ENCODE measurements at regions not wholly inside any gene's neighbourhood (a gene's known extent, or its start where the extent isn't known, plus 50 kb on each side); places are given as distances from the start of the nearest gene placed in this dataset.
"Not testable (repeated sequence)": the region's sequence is repeated elsewhere in the genome, so short reads cannot be mapped to it uniquely, and the experiment has no call there.

- no peaks in the 10 kb centered on the region for H3K9me3 Mint-ChIP-seq (ENCODE audit: low read depth)
- no peak for ATAC-seq
- CTCF ChIA-PET = no interaction called here
Observed at GRCh38 chr6:80594461-80594860, 488.0 kb downstream of the BCKDHB start.

DNA sequence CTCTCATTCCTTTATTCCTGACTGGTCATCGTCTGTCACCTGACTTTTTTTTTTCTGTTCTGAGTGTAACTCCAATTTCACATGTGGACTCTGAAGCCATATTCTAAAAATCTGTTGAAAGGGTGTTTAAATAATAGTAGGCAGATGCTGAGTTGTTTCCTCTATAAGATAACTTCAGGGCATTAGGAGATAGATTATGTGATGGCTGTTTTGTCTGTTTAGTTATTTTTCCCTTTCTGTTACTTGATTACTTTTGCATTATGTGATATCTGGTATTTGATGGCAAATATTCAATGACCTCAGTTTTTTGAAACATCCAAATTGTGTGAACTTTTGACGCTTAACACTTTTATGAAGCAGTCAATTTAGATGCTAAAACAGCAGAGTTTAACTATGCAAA, 486.0 kb downstream of the BCKDHB start:
- DNase-seq (no peak), ATAC-seq (no peak)
- CTCF ChIA-PET = no interaction called here
- Mint-ChIP-seq H3K27ac (no peak overlapping the region), H3K9me3 (ENCODE audit: low read depth) (no peaks in the 10 kb centered on the region), H3K4me1 (no peaks in the 10 kb centered on the region), H3K27me3 (no peaks in the 10 kb centered on the region), H3K4me3 (no peak overlapping the region), H3K36me3 (no peaks in the 10 kb centered on the region)

More at GRCh38 chr6:80594461-80594860, 488.0 kb downstream of the BCKDHB start:
- H3K4me3 Mint-ChIP-seq = no peak overlapping the region
- H3K27me3 Mint-ChIP-seq = no peaks in the 10 kb centered on the region
- H3K36me3 Mint-ChIP-seq = no peaks in the 10 kb centered on the region
- H3K27ac Mint-ChIP-seq = no peak overlapping the region
- DNase-seq = no peak
- H3K4me1 Mint-ChIP-seq = no peaks in the 10 kb centered on the region

- ATAC-seq (no peak), DNase-seq (no peak)
- no peak overlapping the region for H3K4me3 Mint-ChIP-seq
- H3K36me3 Mint-ChIP-seq = no peaks in the 10 kb centered on the region
- H3K4me1 Mint-ChIP-seq = no peaks in the 10 kb centered on the region
- no peaks in the 10 kb centered on the region for H3K27me3 Mint-ChIP-seq
- CTCF ChIA-PET = no interaction called here
- H3K9me3 Mint-ChIP-seq (ENCODE audit: low read depth) = peaks cover 4% of the 10 kb centered on the region
- H3K27ac Mint-ChIP-seq = no peak overlapping the region
Observed at GRCh38 chr6:80586242-80586641, 479.8 kb downstream of the BCKDHB start.

GRCh38 chr6:80579391-80580023, 473.0 kb downstream of the BCKDHB start:
- Mint-ChIP-seq H3K36me3 (no peaks in the 10 kb centered on the region), H3K4me3 (no peak overlapping the region), H3K9me3 (ENCODE audit: low read depth) (no peaks in the 10 kb centered on the region), H3K27me3 (no peaks in the 10 kb centered on the region), H3K27ac (no peak overlapping the region), H3K4me1 (no peaks in the 10 kb centered on the region)
- DNase-seq (no peak), ATAC-seq (no peak)
- CTCF ChIA-PET = no interaction called here

DNA sequence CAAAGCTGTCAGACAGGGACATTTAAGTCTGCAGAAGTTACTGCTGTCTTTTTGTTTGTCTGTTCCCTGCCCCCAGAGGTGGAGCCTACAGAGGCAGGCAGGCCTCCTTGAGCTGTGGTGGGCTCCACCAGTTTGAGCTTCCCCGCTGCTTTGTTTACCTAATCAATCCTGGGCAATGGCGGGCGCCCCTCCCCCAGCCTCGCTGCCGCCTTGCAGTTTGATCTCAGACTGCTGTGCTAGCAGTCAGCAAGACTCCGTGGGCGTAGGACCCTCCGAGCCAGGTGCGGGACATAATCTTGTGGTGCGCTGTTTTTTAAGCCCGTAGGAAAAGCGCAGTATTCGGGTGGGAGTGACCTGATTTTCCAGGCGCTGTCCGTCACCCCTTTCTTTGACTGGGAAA, 466.8 kb downstream of the BCKDHB start:
- H3K4me1 Mint-ChIP-seq; H3K4me3 Mint-ChIP-seq; CTCF ChIA-PET; H3K9me3 Mint-ChIP-seq (ENCODE audit: low read depth); H3K27me3 Mint-ChIP-seq; DNase-seq; H3K27ac Mint-ChIP-seq; H3K36me3 Mint-ChIP-seq; ATAC-seq: not testable (repeated sequence)

DNA sequence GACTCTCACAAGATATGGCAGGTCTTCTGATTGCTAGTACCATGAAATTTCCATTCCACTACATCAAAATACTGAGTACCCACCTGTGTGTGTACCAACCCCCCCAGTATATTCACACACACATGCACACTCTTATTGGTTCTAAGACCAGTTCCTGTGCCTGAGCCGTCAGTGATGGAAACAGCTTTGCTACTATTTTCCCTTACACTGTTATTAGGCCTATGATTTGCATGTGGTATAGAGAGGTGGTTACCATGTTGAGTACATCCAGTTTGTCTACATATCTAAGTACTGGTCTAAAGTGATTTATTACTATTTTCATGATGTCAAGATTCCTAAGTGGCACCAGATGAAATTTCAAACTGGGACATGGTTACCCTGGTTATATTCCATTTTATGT, 459.9 kb downstream of the BCKDHB start:
- no peaks in the 10 kb centered on the region for H3K36me3 Mint-ChIP-seq
- H3K4me1 Mint-ChIP-seq = no peaks in the 10 kb centered on the region
- DNase-seq (no peak), ATAC-seq (no peak)
- CTCF ChIA-PET = no interaction called here
- H3K27ac Mint-ChIP-seq = no peak overlapping the region
- no peak overlapping the region for H3K4me3 Mint-ChIP-seq
- no peaks in the 10 kb centered on the region for H3K27me3 Mint-ChIP-seq
- H3K9me3 Mint-ChIP-seq (ENCODE audit: low read depth) = no peaks in the 10 kb centered on the region

GRCh38 chr6:80553071-80553740, 446.7 kb downstream of the BCKDHB start:
- peaks cover 4% of the 10 kb centered on the region for H3K9me3 Mint-ChIP-seq (ENCODE audit: low read depth)
- CTCF ChIA-PET = no interaction called here
- H3K4me1 Mint-ChIP-seq = no peaks in the 10 kb centered on the region
- H3K27ac Mint-ChIP-seq = no peak overlapping the region
- DNase-seq (no peak), ATAC-seq (no peak)
- H3K27me3 Mint-ChIP-seq = no peaks in the 10 kb centered on the region
- H3K36me3 Mint-ChIP-seq = no peaks in the 10 kb centered on the region
- H3K4me3 Mint-ChIP-seq = no peak overlapping the region

DNA sequence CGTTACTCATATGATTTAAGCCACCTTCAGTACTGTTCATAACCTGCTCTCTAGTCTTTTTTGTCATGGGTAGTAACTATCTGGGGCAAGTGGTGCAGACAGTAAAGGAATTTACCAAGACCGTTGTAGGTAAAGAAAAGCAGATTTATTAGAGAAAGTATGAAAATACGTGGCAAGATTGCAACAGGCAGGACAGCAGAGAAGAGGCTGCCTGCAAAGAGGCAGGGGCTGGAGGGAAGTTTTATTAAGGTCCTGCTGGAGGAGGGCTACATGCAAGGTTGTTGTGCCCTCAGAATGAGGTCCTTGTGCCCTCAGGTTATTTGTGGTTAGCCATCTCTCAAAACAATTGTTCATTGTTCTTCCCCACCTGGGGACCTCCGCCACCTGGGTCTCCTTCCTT, 444.3 kb downstream of the BCKDHB start:
- no peak overlapping the region for H3K4me3 Mint-ChIP-seq
- CTCF ChIA-PET = no interaction called here
- H3K4me1 Mint-ChIP-seq = peaks cover 2% of the 10 kb centered on the region
- no peak overlapping the region for H3K27ac Mint-ChIP-seq
- no peaks in the 10 kb centered on the region for H3K36me3 Mint-ChIP-seq
- no peaks in the 10 kb centered on the region for H3K9me3 Mint-ChIP-seq (ENCODE audit: low read depth)
- ATAC-seq = no peak
- no peak for DNase-seq
- no peaks in the 10 kb centered on the region for H3K27me3 Mint-ChIP-seq

DNA sequence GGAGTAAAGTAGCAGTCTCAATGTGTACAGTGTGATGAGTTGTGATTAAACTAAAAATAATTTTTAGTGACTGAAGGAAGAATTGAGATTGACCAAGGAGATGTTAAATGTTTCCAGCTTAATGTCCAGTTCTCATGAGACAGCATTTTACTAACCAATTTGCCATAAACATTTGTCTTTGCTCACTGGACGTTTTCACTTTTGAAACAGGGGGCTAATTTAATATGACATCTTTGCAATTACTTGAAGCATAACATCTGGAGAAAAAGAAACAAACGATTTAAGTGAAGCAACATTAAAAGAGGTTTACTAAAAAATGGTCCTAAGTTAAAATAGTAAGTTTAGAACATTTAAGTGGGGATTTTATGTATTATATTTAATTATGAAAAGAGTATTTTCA, 443.8 kb downstream of the BCKDHB start:
- CTCF ChIA-PET = no interaction called here
- peaks cover 4% of the 10 kb centered on the region for H3K4me1 Mint-ChIP-seq
- DNase-seq (no peak), ATAC-seq (no peak)
- H3K27me3 Mint-ChIP-seq = no peaks in the 10 kb centered on the region
- H3K27ac Mint-ChIP-seq = no peak overlapping the region
- H3K4me3 Mint-ChIP-seq = no peak overlapping the region
- no peaks in the 10 kb centered on the region for H3K9me3 Mint-ChIP-seq (ENCODE audit: low read depth)
- no peaks in the 10 kb centered on the region for H3K36me3 Mint-ChIP-seq

DNA sequence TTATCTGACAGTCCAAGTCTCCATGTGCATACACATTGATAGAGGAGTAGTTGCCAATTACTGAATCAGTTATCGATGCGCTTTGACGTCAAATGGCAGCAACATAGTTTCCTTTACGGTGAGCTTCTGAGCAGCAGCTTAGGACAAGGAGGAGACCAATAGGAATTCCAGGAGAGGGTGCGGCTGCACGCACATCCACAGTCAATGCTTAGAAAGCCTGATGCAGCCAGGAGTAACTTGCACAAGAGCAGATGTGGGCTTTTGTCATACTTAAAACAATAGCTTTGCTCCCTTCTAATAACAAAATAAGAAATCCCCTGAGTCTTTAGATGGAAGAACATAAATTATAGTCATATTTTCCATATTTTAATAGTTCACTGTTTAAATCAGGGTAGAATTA, 442.1 kb downstream of the BCKDHB start:
- Mint-ChIP-seq H3K9me3 (ENCODE audit: low read depth) (no peaks in the 10 kb centered on the region), H3K27ac (no peak overlapping the region), H3K4me1 (peaks cover 8% of the 10 kb centered on the region), H3K36me3 (no peaks in the 10 kb centered on the region), H3K27me3 (no peaks in the 10 kb centered on the region), H3K4me3 (no peak overlapping the region)
- ATAC-seq (no peak), DNase-seq (no peak)
- CTCF ChIA-PET = no interaction called here

DNA sequence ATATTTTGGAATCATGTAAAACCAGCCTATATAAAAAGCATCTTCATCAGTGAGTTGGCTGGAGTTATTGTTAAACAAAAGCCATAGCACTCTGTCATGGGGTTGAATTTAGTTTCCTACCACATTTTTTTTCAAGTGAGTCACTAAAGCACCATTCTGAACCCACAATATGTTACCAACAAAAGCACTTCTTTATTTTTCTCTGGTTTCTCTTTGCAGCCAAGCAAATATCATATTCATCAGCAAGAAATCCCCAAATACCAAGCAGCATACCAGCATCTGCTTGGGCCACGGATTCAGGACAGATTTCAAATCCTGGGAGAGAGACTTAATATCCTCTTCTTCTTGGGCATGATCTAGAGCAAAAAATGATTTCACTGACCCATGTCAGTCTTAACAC, 441.4 kb downstream of the BCKDHB start:
- DNase-seq = no peak
- H3K27me3 Mint-ChIP-seq = no peaks in the 10 kb centered on the region
- no peaks in the 10 kb centered on the region for H3K36me3 Mint-ChIP-seq
- H3K4me1 Mint-ChIP-seq = peaks cover 8% of the 10 kb centered on the region
- no peak overlapping the region for H3K27ac Mint-ChIP-seq
- no peak overlapping the region for H3K4me3 Mint-ChIP-seq
- CTCF ChIA-PET = no interaction called here
- H3K9me3 Mint-ChIP-seq (ENCODE audit: low read depth) = no peaks in the 10 kb centered on the region
- no peak for ATAC-seq

- CTCF ChIA-PET = no interaction called here
- peaks cover 26% of the 10 kb centered on the region for H3K4me1 Mint-ChIP-seq
- H3K9me3 Mint-ChIP-seq (ENCODE audit: low read depth) = no peaks in the 10 kb centered on the region
- no peaks in the 10 kb centered on the region for H3K36me3 Mint-ChIP-seq
- no peak for ATAC-seq
- H3K27me3 Mint-ChIP-seq = no peaks in the 10 kb centered on the region
- no peak overlapping the region for H3K27ac Mint-ChIP-seq
- DNase-seq = no peak
- H3K4me3 Mint-ChIP-seq = no peak overlapping the region
Observed at GRCh38 chr6:80544976-80545722, 438.7 kb downstream of the BCKDHB start.

GRCh38 chr6:80544555-80544954, 438.1 kb downstream of the BCKDHB start:
- Mint-ChIP-seq H3K4me3 (no peak overlapping the region), H3K9me3 (ENCODE audit: low read depth) (no peaks in the 10 kb centered on the region), H3K36me3 (no peaks in the 10 kb centered on the region), H3K27ac (no peak overlapping the region), H3K4me1 (peaks cover 26% of the 10 kb centered on the region), H3K27me3 (no peaks in the 10 kb centered on the region)
- ATAC-seq (no peak), DNase-seq (no peak)
- CTCF ChIA-PET = no interaction called here

DNA sequence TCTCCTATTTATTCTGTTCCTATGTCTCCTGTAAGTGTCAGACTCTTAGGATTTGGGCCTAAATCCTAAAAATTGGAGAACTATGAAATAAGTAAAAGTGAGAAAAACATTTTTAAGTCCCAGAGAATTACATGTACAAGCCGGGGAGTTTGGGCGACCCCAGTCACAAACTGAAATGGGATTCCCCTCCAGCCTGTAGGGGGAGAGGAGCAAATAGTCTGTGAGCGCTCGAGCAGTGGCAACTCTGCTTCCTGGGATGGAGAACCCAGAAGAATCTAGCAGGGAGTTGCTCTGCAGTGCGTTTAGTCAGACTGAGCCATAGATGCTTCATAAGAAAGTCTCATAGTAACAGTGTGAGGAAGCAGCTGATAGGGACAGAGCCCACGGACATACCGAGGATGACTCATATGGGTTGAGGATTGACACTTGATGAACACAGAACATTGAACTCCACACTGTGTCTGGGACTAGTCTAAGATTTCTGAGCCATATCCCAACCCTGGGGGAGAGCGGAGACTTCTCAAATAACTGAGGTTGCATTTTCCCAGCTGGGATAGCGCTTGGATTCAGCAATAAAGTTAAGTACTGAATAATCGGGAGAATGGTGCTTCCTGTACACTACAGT, 437.2 kb downstream of the BCKDHB start:
- CTCF ChIA-PET = no interaction called here
- ATAC-seq (no peak), DNase-seq (no peak)
- Mint-ChIP-seq H3K9me3 (ENCODE audit: low read depth) (no peaks in the 10 kb centered on the region), H3K36me3 (no peaks in the 10 kb centered on the region), H3K27me3 (no peaks in the 10 kb centered on the region), H3K4me3 (no peak overlapping the region), H3K4me1 (peaks cover 26% of the 10 kb centered on the region), H3K27ac (no peak overlapping the region)

Measured in activated CD8-positive, alpha-beta memory T cell treated with anti-CD3 and anti-CD28 coated beads, Interleukin-2, amount 10 ng/mL, durations not matched to agents 7 days and 5 days (primary cell).